ENCODE measurements at regions not wholly inside any gene's neighbourhood (a gene's known extent, or its start where the extent isn't known, plus 50 kb on each side); places are given as distances from the start of the nearest gene placed in this dataset.

- Histone ChIP-seq H2BK15ac (ENCODE audit: low read length) (no peak overlapping the region), H3K79me2 (ENCODE audit: control insufficient read depth in 1 of 2, insufficient read depth in 2 of 2, low read length in 2 of 2) (no peaks in the 10 kb centered on the region), H4K8ac (ENCODE audit: extremely low read depth, insufficient read depth, low read length) (no peak overlapping the region), H3K27ac (ENCODE audit: low read depth, low read length) (no peak overlapping the region), H3K14ac (ENCODE audit: insufficient read length) (no peak overlapping the region), H4K5ac (ENCODE audit: insufficient read length, low read depth, low read length) (no peak overlapping the region), H3K4me1 (replicated peaks in 1 of 4; ENCODE audit: control insufficient read depth in 3 of 4, insufficient read depth in 4 of 4, low read length in 3 of 4) (no peaks in the 10 kb centered on the region), H3K4me2 (ENCODE audit: insufficient read depth in 1 of 2, low read depth in 2 of 2, low read length in 2 of 2) (no peak overlapping the region), H4K91ac (replicated peaks; ENCODE audit: insufficient read length, low read length) (no peak overlapping the region), H3K23ac (ENCODE audit: insufficient read length) (no peak overlapping the region), H3K23me2 (ENCODE audit: low read depth, low read length) (no peaks in the 10 kb centered on the region), H3K36me3 (ENCODE audit: control insufficient read depth in 2 of 4, insufficient read depth in 4 of 4, low read length in 3 of 4) (no peaks in the 10 kb centered on the region), H2BK120ac (replicated peaks; ENCODE audit: low read depth, low read length) (no peak overlapping the region), H3K9me3 (ENCODE audit: insufficient read depth in 2 of 2, low read depth in 1 of 2, low read length in 1 of 2) (no peaks in the 10 kb centered on the region), H3K79me1 (ENCODE audit: low read depth, low read length) (no peaks in the 10 kb centered on the region), H2AFZ (ENCODE audit: low read length) (peak overlapping the region; percentile 91; the same call in 1 of the 2 replicates), H3K18ac (ENCODE audit: extremely low read depth, low read length) (no peak overlapping the region), H2BK20ac (ENCODE audit: low read length) (no peak overlapping the region), H2AK5ac (ENCODE audit: low read depth, low read length) (no peak overlapping the region), H2BK5ac (ENCODE audit: low read depth, low read length) (no peak overlapping the region), H4K20me1 (replicated peaks in 1 of 2; ENCODE audit: control insufficient read depth in 1 of 2, insufficient read depth in 2 of 2, low read length in 2 of 2) (no peaks in the 10 kb centered on the region), H3K9ac (replicated peaks in 1 of 4; ENCODE audit: extremely low read depth in 1 of 4, low read depth in 3 of 4, low read length in 3 of 4) (no peak overlapping the region), H3K27me3 (replicated peaks in 1 of 4; ENCODE audit: control insufficient read depth in 3 of 4, extremely low read depth in 1 of 4, insufficient read depth in 3 of 4, low read length in 3 of 4) (no peaks in the 10 kb centered on the region), H3K56ac (replicated peaks; ENCODE audit: insufficient read length, low read depth, low read length) (no peak overlapping the region), H2BK12ac (ENCODE audit: low read depth, low read length) (no peak overlapping the region), H3K4ac (replicated peaks; ENCODE audit: insufficient read length, low read depth, low read length) (no peak overlapping the region), H3K4me3 (ENCODE audit: extremely low read depth in 1 of 4, insufficient read depth in 2 of 4, low read depth in 3 of 4, low read length in 4 of 4) (no peak overlapping the region)
- TF ChIP-seq SP1 (IDR thresholded peaks at IDR 0.05; ENCODE audit: low read depth, low read length) (no peak), CTCF (IDR thresholded peaks at IDR 0.05; ENCODE audit: control extremely low read depth in 1 of 3, insufficient read depth in 1 of 3, low read depth in 1 of 3, low read length in 3 of 3) (peak in 1 of 3 experiments; percentile 39; a peak in 1 of 4 replicates)
- DNase-seq (ENCODE audit: low read depth in 1 of 2, low spot score in 2 of 2) = no peak
- ChIA-PET CTCF (ENCODE audit: partially characterized antibody) (interaction anchor here (0.6 to 2.5 kb wide), 5 partner anchors 11 to 337 kb away, joined by 3 to 9 read pairs (median 3); no protein-coding TSS in a partner anchor), POLR2A (ENCODE audit: partially characterized antibody) (no interaction called here)
- WGBS, 2 experiments (ENCODE audit: extremely low coverage in 1 of 2, insufficient coverage in 1 of 2, insufficient read length in 1 of 2, insufficient replicate concordance in 2 of 2, low coverage in 1 of 2, low lambda C conversion rate in 2 of 2, missing lambda C conversion rate in 1 of 2) = 77% methylated on average over 5 of the region's 5 CpGs; no CpG with 5 or more reads in 1 of the 2 experiments
- peak; percentile 50 for FAIRE-seq
Measured at GRCh38 chr20:39676857-39677391, 714.8 kb downstream of the DHX35 start.
